GM12874 (cell line): ENCODE measurements at regions not wholly inside any gene's neighbourhood (a gene's known extent, or its start where the extent isn't known, plus 50 kb on each side); places are given as distances from the start of the nearest gene placed in this dataset.

Experiments
- CTCF ChIP-seq: IDR thresholded peaks from 2 replicates; pipeline ENCODE4 v1.5.1; 2011; ENCODE audit warnings: low read depth, mild to moderate bottlenecking, control low read depth, low read length, moderate library complexity; ENCODE audit not compliant: insufficient read depth

GRCh38 chr19:28122734-28123133, 1090.2 kb downstream of the UQCRFS1 start:
- TF ChIP-seq CTCF: no peak

- TF ChIP-seq CTCF: no peak
Observed at GRCh38 chr19:28118235-28118634, 1094.7 kb downstream of the UQCRFS1 start.

DNA sequence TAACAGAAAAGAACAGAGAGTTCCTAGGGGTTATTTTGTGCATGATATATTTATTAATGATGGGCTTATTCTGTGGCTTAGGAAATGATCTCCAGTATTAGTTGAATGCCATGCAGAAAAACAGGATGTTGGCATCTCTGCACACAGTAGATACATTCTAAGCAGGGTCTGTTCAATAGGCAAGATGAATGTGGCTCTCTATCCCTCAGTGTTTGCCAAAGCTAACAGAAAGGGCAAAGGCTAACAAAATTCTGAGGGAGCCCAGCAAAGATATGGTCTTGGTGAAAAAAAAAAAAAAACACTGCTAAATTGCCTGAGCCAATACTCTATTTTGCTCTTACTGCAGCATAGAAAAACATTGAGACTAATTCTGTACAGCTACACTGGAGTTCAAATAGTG, 1095.8 kb downstream of the UQCRFS1 start:
- TF ChIP-seq CTCF: no peak

DNA sequence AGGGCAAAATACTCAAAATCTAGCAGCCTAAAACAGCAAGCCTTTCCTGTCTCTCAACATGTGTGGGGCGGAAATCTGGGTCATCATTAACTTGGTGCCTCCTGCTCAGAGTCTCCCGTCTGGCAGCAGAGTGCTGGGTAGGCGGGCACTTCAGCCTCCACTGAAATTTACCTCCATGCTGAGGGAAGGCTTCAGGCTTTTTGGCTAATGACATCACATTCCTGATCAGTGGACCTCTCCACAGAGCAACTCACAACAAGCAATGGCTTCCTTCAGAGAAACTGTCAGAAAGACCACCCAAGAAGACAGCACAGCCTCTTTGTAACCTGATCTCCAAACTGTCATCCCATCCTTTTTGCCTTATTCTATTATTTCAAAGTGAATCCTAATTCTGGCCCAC, 1109.0 kb downstream of the UQCRFS1 start:
- no peak for TF ChIP-seq CTCF

DNA sequence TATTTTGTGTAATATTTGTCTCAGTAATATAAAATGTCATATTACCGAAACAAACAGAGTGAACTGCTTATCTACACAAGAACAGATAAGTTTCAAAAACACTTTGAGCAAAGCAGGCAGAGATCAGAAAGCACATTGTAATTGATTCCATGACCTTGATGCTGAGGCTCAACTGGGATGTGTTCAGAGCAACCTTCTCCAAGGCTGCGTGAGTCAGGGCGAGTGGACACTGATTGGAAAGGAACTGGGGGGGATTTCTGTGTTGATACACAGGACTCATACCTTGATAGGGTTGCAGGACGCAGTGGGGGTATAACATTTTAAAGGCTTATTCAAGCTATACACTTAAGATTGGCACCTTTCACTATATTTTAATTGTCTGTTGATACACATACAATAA, 1136.3 kb downstream of the UQCRFS1 start:
- no peak for TF ChIP-seq CTCF

GRCh38 chr19:28075229-28075628, 1137.7 kb downstream of the UQCRFS1 start:
- TF ChIP-seq CTCF: no peak

- TF ChIP-seq CTCF: no peak
Observed at GRCh38 chr19:28074773-28075172, 1138.2 kb downstream of the UQCRFS1 start.

DNA sequence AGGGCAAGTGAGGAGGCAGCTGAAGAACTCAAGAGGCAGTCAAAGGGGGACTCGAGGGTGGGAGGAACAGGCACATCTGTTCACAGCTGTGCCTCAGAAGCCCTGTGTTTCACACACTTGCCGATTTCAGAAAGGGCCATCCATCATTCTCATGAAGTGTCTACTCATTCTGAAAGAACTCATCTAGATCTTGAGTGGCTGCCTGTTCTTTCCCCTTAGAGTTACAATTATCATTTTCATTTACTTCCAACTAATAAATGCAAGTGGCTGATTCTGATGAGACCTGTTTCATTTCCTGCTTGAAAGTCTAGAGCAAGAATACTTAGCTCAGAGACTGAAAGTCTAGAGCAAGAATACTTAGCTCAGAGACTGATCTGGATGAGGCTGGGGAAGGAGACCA, 1145.1 kb downstream of the UQCRFS1 start:
- no peak for TF ChIP-seq CTCF
